HEK293 (cell line): ENCODE measurements at regions not wholly inside any gene's neighbourhood (a gene's known extent, or its start where the extent isn't known, plus 50 kb on each side); places are given as distances from the start of the nearest gene placed in this dataset.

Experiments used
- CTCF ChIA-PET: fragments of 350-600 bp; formaldehyde crosslinking; extraction: SDS; loops from one replicate; lab custom pipeline; 2021; ENCODE audit warnings: antibody characterized with exemption; lab: Yijun Ruan, JAX
- POLR2A ChIA-PET: fragments of 300-600 bp; formaldehyde crosslinking; extraction: SDS; loops from one replicate; lab custom pipeline; 2020; ENCODE audit warnings: antibody characterized with exemption, inconsistent platforms; lab: Yijun Ruan, JAX
- H3K27ac ChIP-seq: fragments of 200-500 bp; sonication (Bioruptor generic); 2 replicates; pipeline ENCODE4 v1.5.1; 2014; ENCODE audit warnings: low read depth, low read length, control low read depth, inconsistent platforms; ENCODE audit errors: extremely low read depth
- H3K36me3 ChIP-seq, 2 experiments: fragments of 200-500 bp in 1 of 2; sonication (Bioruptor generic) in 1 of 2; 1 replicate in 1 of 2; 2 replicates in 1 of 2; pipeline ENCODE4 v1.5.1; 2014 to 2017; ENCODE audit warnings: inconsistent platforms in 2 of 2, low read length in 2 of 2; ENCODE audit not compliant: control insufficient read depth in 2 of 2, insufficient read depth in 1 of 2
- H3K4me1 ChIP-seq: fragments of 200-500 bp; sonication (Bioruptor generic); 2 replicates; pipeline ENCODE4 v1.5.1; 2014; ENCODE audit warnings: mild to moderate bottlenecking, low read length, inconsistent platforms; ENCODE audit not compliant: control insufficient read depth, insufficient read depth
- H3K4me3 ChIP-seq: 2 replicates; pipeline ENCODE4 v1.5.1; 2011; ENCODE audit warnings: low read depth, mild to moderate bottlenecking, control low read depth, low read length, moderate library complexity
- H3K9me3 ChIP-seq: fragments of 200-500 bp; sonication (Bioruptor generic); 2 replicates; pipeline ENCODE4 v1.5.1; 2014; ENCODE audit warnings: low read depth, low read length, inconsistent platforms; ENCODE audit not compliant: control insufficient read depth, insufficient read depth
- BCL11A ChIP-seq: fragments of 450-650 bp; formaldehyde crosslinking; IDR thresholded peaks from 2 replicates; pipeline ENCODE4 v1.5.1; 2016; ENCODE audit warnings: low read depth, missing biosample characterization, missing genetic modification characterization
- FEZF1 ChIP-seq: fragments of 450-650 bp; formaldehyde crosslinking; IDR thresholded peaks from 2 replicates; pipeline ENCODE4 v1.5.1; 2016; ENCODE audit warnings: missing biosample characterization, missing genetic modification characterization
- KLF7 ChIP-seq: fragments of 450-650 bp; formaldehyde crosslinking; IDR thresholded peaks from 2 replicates; pipeline ENCODE4 v1.5.1; 2016; ENCODE audit warnings: missing biosample characterization, missing genetic modification characterization, borderline replicate concordance
- PATZ1 ChIP-seq: fragments of 450-650 bp; formaldehyde crosslinking; IDR thresholded peaks from 2 replicates; pipeline ENCODE4 v1.5.1; 2016; ENCODE audit warnings: missing biosample characterization, missing genetic modification characterization
- SCRT1 ChIP-seq: fragments of 450-650 bp; formaldehyde crosslinking; IDR thresholded peaks from 2 replicates; pipeline ENCODE4 v1.5.1; 2016; ENCODE audit warnings: missing biosample characterization, missing genetic modification characterization, borderline replicate concordance
- SCRT2 ChIP-seq: fragments of 450-650 bp; formaldehyde crosslinking; IDR thresholded peaks from 2 replicates; pipeline ENCODE4 v1.5.1; 2016; ENCODE audit warnings: missing biosample characterization, missing genetic modification characterization
- ZBTB11 ChIP-seq: fragments of 450-650 bp; formaldehyde crosslinking; conservative IDR thresholded peaks from 2 replicates; pipeline ENCODE4 v1.5.1; 2016; ENCODE audit warnings: low read depth, missing biosample characterization, missing genetic modification characterization
- ZIC2 ChIP-seq: fragments of 450-650 bp; formaldehyde crosslinking; IDR thresholded peaks from 2 replicates; pipeline ENCODE4 v1.5.1; 2016; ENCODE audit warnings: missing biosample characterization, missing genetic modification characterization
- ZNF114 ChIP-seq: fragments of 450-650 bp; formaldehyde crosslinking; IDR thresholded peaks from 2 replicates; pipeline ENCODE4 v1.5.0; 2017; ENCODE audit warnings: missing biosample characterization, missing genetic modification characterization
- ZNF214 ChIP-seq: fragments of 450-650 bp; formaldehyde crosslinking; IDR thresholded peaks from 2 replicates; pipeline ENCODE4 v1.5.1; 2017; ENCODE audit warnings: missing biosample characterization, mild to moderate bottlenecking, missing genetic modification characterization, borderline replicate concordance
- ZNF335 ChIP-seq: fragments of 450-650 bp; formaldehyde crosslinking; conservative IDR thresholded peaks from 2 replicates; pipeline ENCODE4 v1.5.1; 2016; ENCODE audit warnings: missing biosample characterization, missing genetic modification characterization
- ZNF341 ChIP-seq: fragments of 450-650 bp; formaldehyde crosslinking; IDR thresholded peaks from 2 replicates; pipeline ENCODE4; 2016; ENCODE audit warnings: low read depth, missing biosample characterization, missing genetic modification characterization
- ZNF544 ChIP-seq: fragments of 450-650 bp; formaldehyde crosslinking; IDR thresholded peaks from 2 replicates; pipeline ENCODE4 v1.5.0; 2017; ENCODE audit warnings: missing biosample characterization, missing genetic modification characterization
- ZNF645 ChIP-seq: fragments of 450-650 bp; formaldehyde crosslinking; IDR thresholded peaks from 2 replicates; pipeline ENCODE4; 2016; ENCODE audit warnings: missing biosample characterization, missing genetic modification characterization
- ZNF660 ChIP-seq: fragments of 450-650 bp; IDR thresholded peaks from 2 replicates; pipeline ENCODE4 v1.5.1; 2018; ENCODE audit warnings: missing biosample characterization, mild to moderate bottlenecking, missing genetic modification characterization
- ZNF677 ChIP-seq: fragments of 450-650 bp; IDR thresholded peaks from 2 replicates; pipeline ENCODE4 v1.5.0; 2018; ENCODE audit warnings: missing biosample characterization, mild to moderate bottlenecking, missing genetic modification characterization, moderate library complexity
- ZNF692 ChIP-seq: fragments of 450-650 bp; formaldehyde crosslinking; IDR thresholded peaks from 2 replicates; pipeline ENCODE4 v1.5.1; 2016; ENCODE audit warnings: missing biosample characterization, missing genetic modification characterization
- ZNF791 ChIP-seq: fragments of 450-650 bp; formaldehyde crosslinking; IDR thresholded peaks from 2 replicates; pipeline ENCODE4 v1.5.1; 2016; ENCODE audit warnings: missing biosample characterization, missing genetic modification characterization

GRCh38 chr22:46056546-46057245 lies 79.7 kb upstream of the WNT7B start:
- ChIA-PET CTCF (interaction anchor here (0.6 to 3.1 kb wide), 4 partner anchors 43 to 299 kb away, joined by 3 to 15 read pairs (median 4); no protein-coding TSS in a partner anchor), POLR2A (interaction anchor here (1.7 to 6.2 kb wide), 2 partner anchors 13 to 17 kb away, joined by 5 to 42 read pairs; no protein-coding TSS in a partner anchor)
- no peak overlapping the region for H3K27ac ChIP-seq
- no peaks in the 10 kb centered on the region for H3K36me3 ChIP-seq
- H3K4me1 ChIP-seq = peaks cover 16% of the 10 kb centered on the region
- no peak overlapping the region for H3K4me3 ChIP-seq
- no peak for TF ChIP-seq ZNF214
- TF ChIP-seq ZNF341 (tag by site-specific recombination) = 0 out of 2 replicates have a peak, but pooled peaks have one; percentile 2
- TF ChIP-seq ZNF791 (tag by site-specific recombination) = no peak
- TF ChIP-seq ZNF645 (tag by site-specific recombination) = no peak
- peak; percentile 46; the same call in 1 of the 2 replicates for TF ChIP-seq SCRT2 (tag by site-specific recombination)
- no peak for TF ChIP-seq ZNF677 (tag by site-specific recombination)
- TF ChIP-seq SCRT1 (tag by site-specific recombination) = 0 out of 2 replicates have a peak, but pooled peaks have one; percentile 17
- TF ChIP-seq FEZF1 = 0 out of 2 replicates have a peak, but pooled peaks have one; percentile 23
- TF ChIP-seq ZNF692 (tag by site-specific recombination) = 0 out of 2 replicates have a peak, but pooled peaks have one; percentile 2
- 0 out of 2 replicates have a peak, but pooled peaks have one; percentile 12 for TF ChIP-seq ZNF660 (tag by site-specific recombination)
- peak; percentile 39 for TF ChIP-seq ZNF335 (tag by site-specific recombination)
- no peak for TF ChIP-seq ZBTB11
- TF ChIP-seq KLF7 (tag by site-specific recombination) = no peak
- no peak for TF ChIP-seq ZIC2 (tag by site-specific recombination)
- no peak for TF ChIP-seq BCL11A (tag by site-specific recombination)
- no peak for TF ChIP-seq ZNF114 (tag by site-specific recombination)
- TF ChIP-seq ZNF544 = no peak
- TF ChIP-seq PATZ1 = no peak
- H3K9me3 ChIP-seq = no peaks in the 10 kb centered on the region
